K562 (cell line): ENCODE measurements at regions not wholly inside any gene's neighbourhood (a gene's known extent, or its start where the extent isn't known, plus 50 kb on each side); places are given as distances from the start of the nearest gene placed in this dataset.

Source experiments
- KAT8 ChIP-seq: fragments of 450-650 bp; IDR thresholded peaks from 2 replicates; pipeline ENCODE4 v1.6.1; 2016; ENCODE audit warnings: low read depth, mild to moderate bottlenecking
- LEF1 ChIP-seq: fragments of 450-650 bp; IDR thresholded peaks from 2 replicates; pipeline ENCODE4 v1.6.1; 2016; ENCODE audit warnings: mild to moderate bottlenecking
- ZKSCAN8 ChIP-seq: fragments of 200-800 bp; sonication (Bioruptor generic); IDR thresholded peaks from 2 replicates; pipeline ENCODE4 v1.6.1; 2016; ENCODE audit warnings: missing genetic modification characterization, missing compliant biosample characterization
- TF ChIP-seq, protein P1 (sequence below): fragments of 450-650 bp; IDR thresholded peaks from 2 replicates; pipeline ENCODE4 v1.6.1; 2016; ENCODE audit warnings: low read depth

DNA sequence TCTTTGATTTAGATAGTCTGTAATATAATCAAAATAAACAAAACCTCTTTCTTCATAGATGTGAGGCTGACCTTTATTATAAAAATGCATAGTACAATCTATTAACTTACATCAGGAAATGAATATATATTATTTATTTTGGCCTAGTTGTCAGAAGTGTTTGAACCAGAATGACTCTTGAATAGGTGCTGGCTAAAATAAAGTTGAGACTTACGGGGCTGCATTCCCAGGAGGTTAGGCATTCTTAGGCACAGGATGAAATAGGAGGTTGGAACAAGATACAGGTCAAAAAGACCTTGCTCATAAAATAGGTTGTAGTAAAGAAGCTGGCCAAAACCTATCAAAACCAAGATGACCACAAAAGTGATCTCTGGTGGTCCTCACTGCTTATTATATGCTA, 1193.3 kb upstream of the IGFBP7 start (continued):
- TF ChIP-seq, protein P1, sequence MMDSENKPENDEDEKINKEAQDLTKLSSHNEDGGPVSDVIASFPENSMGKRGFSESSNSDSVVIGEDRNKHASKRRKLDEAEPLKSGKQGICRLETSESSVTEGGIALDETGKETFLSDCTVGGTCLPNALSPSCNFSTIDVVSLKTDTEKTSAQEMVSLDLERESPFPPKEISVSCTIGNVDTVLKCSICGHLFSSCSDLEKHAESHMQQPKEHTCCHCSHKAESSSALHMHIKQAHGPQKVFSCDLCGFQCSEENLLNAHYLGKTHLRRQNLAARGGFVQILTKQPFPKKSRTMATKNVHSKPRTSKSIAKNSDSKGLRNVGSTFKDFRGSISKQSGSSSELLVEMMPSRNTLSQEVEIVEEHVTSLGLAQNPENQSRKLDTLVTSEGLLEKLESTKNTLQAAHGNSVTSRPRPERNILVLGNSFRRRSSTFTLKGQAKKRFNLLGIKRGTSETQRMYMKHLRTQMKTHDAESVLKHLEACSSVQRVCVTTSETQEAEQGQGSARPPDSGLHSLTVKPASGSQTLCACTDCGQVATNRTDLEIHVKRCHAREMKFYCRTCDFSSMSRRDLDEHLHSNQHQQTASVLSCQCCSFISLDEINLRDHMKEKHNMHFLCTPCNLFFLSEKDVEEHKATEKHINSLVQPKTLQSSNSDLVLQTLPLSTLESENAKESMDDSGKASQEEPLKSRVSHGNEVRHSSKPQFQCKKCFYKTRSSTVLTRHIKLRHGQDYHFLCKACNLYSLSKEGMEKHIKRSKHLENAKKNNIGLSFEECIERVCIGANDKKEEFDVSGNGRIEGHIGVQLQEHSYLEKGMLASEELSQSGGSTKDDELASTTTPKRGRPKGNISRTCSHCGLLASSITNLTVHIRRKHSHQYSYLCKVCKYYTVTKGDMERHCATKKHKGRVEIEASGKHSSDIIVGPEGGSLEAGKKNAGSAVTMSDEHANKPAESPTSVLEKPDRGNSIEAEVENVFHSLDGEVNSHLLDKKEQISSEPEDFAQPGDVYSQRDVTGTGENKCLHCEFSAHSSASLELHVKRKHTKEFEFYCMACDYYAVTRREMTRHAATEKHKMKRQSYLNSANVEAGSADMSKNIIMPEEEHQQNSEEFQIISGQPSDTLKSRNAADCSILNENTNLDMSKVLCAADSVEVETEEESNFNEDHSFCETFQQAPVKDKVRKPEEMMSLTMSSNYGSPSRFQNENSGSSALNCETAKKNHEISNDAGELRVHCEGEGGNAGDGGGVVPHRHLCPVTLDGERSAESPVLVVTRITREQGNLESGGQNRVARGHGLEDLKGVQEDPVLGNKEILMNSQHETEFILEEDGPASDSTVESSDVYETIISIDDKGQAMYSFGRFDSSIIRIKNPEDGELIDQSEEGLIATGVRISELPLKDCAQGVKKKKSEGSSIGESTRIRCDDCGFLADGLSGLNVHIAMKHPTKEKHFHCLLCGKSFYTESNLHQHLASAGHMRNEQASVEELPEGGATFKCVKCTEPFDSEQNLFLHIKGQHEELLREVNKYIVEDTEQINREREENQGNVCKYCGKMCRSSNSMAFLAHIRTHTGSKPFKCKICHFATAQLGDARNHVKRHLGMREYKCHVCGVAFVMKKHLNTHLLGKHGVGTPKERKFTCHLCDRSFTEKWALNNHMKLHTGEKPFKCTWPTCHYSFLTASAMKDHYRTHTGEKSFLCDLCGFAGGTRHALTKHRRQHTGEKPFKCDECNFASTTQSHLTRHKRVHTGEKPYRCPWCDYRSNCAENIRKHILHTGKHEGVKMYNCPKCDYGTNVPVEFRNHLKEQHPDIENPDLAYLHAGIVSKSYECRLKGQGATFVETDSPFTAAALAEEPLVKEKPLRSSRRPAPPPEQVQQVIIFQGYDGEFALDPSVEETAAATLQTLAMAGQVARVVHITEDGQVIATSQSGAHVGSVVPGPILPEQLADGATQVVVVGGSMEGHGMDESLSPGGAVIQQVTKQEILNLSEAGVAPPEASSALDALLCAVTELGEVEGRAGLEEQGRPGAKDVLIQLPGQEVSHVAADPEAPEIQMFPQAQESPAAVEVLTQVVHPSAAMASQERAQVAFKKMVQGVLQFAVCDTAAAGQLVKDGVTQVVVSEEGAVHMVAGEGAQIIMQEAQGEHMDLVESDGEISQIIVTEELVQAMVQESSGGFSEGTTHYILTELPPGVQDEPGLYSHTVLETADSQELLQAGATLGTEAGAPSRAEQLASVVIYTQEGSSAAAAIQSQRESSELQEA: no peak
- TF ChIP-seq KAT8: no peak
- TF ChIP-seq ZKSCAN8 (CRISPR knock-in tag): no peak
- no peak for TF ChIP-seq LEF1
